B cell (primary cell): ENCODE measurements at regions not wholly inside any gene's neighbourhood (a gene's known extent, or its start where the extent isn't known, plus 50 kb on each side); places are given as distances from the start of the nearest gene placed in this dataset.

Experiments
- EZH2 ChIP-seq: IDR thresholded peaks from 2 replicates; pipeline ENCODE4 v1.6.1; 2012; ENCODE audit warnings: borderline replicate concordance, low read depth, mild to moderate bottlenecking, moderate library complexity, low read length; ENCODE audit not compliant: insufficient read depth, poor library complexity, severe bottlenecking
- TF ChIP-seq, protein P1 (sequence below): fragments of 200-600 bp; IDR thresholded peaks from one replicate; pipeline ENCODE4 v1.8.0; 2022; ENCODE audit warnings: antibody characterized with exemption, mild to moderate bottlenecking

DNA sequence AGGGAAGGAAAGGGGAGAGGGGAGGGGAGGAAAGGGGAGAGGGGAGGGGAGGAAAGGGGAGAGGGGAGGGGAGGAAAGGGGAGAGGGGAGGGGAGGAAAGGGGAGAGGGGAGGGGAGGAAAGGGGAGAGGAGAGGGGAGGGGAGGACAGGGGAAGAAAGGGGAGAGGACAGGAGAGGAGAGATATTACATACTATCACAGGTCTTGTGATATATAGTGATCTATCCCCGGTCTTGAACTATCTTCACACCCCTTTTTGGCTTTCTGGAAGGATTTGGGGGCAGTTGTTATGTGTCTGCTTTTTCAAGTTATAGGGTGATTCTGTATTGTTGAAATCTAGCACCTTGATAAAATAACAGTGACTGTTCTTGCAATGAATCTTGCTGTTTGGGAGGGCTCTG lies 92.1 kb upstream of the ID2 start:
- no peak for TF ChIP-seq EZH2
- TF ChIP-seq, protein P1, sequence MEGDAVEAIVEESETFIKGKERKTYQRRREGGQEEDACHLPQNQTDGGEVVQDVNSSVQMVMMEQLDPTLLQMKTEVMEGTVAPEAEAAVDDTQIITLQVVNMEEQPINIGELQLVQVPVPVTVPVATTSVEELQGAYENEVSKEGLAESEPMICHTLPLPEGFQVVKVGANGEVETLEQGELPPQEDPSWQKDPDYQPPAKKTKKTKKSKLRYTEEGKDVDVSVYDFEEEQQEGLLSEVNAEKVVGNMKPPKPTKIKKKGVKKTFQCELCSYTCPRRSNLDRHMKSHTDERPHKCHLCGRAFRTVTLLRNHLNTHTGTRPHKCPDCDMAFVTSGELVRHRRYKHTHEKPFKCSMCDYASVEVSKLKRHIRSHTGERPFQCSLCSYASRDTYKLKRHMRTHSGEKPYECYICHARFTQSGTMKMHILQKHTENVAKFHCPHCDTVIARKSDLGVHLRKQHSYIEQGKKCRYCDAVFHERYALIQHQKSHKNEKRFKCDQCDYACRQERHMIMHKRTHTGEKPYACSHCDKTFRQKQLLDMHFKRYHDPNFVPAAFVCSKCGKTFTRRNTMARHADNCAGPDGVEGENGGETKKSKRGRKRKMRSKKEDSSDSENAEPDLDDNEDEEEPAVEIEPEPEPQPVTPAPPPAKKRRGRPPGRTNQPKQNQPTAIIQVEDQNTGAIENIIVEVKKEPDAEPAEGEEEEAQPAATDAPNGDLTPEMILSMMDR, result no peak
